ENCODE measurements at regions not wholly inside any gene's neighbourhood (a gene's known extent, or its start where the extent isn't known, plus 50 kb on each side); places are given as distances from the start of the nearest gene placed in this dataset.

DNA sequence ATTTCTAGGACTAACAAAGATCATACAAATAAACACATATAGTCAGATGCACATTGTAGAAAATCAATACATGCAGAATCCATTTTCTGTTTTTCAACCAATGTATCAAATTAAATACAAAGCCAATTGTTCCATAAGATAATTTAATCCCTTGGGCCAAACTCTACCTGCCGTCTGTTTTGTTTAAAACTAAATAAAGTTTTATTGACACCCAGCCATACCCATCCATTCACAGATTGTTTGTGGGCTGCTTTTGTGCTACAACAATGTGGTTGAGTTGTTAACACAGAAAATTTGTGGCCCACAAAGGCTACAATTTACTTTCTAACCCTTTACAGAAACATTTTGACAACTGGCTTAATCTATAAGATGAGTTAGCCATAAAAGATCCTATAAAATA, 484.0 kb upstream of the ID2 start:
- TF ChIP-seq, protein P1, sequence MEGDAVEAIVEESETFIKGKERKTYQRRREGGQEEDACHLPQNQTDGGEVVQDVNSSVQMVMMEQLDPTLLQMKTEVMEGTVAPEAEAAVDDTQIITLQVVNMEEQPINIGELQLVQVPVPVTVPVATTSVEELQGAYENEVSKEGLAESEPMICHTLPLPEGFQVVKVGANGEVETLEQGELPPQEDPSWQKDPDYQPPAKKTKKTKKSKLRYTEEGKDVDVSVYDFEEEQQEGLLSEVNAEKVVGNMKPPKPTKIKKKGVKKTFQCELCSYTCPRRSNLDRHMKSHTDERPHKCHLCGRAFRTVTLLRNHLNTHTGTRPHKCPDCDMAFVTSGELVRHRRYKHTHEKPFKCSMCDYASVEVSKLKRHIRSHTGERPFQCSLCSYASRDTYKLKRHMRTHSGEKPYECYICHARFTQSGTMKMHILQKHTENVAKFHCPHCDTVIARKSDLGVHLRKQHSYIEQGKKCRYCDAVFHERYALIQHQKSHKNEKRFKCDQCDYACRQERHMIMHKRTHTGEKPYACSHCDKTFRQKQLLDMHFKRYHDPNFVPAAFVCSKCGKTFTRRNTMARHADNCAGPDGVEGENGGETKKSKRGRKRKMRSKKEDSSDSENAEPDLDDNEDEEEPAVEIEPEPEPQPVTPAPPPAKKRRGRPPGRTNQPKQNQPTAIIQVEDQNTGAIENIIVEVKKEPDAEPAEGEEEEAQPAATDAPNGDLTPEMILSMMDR (conservative IDR thresholded peaks at IDR 0.05; ENCODE audit: low read length) = no peak
- no peak for TF ChIP-seq EZH2phosphoT487 (IDR thresholded peaks at IDR 0.05; ENCODE audit: borderline replicate concordance)

Measured in Loucy (cell line).